AG04450 (cell line): ENCODE measurements at regions not wholly inside any gene's neighbourhood (a gene's known extent, or its start where the extent isn't known, plus 50 kb on each side); places are given as distances from the start of the nearest gene placed in this dataset.
"Not testable (repeated sequence)": the region's sequence is repeated elsewhere in the genome, so short reads cannot be mapped to it uniquely, and the experiment has no call there.

Experiments used
- CTCF ChIA-PET: fragments of 300-600, 350-600 bp; formaldehyde crosslinking; extraction: SDS; loops from one replicate; lab custom pipeline; 2022; ENCODE audit warnings: antibody characterized with exemption, inconsistent platforms; lab: Charles Lee
- POLR2A ChIA-PET: fragments of 350-600 bp; formaldehyde crosslinking; extraction: SDS; loops from one replicate; lab custom pipeline; 2021; ENCODE audit warnings: antibody characterized with exemption, inconsistent platforms; lab: Yijun Ruan, JAX
- DNase-seq: peaks from one replicate; pipeline ENCODE4 v3.0.0-alpha.2; 2011; ENCODE audit warnings: low read depth, low spot score
- H3K27ac ChIP-seq: one replicate; pipeline ENCODE4 v1.5.1; 2012; ENCODE audit warnings: low read depth, low read length, control low read depth
- H3K27me3 ChIP-seq: one replicate; pipeline ENCODE4 v1.6.0; 2012; ENCODE audit warnings: low read length; ENCODE audit not compliant: control insufficient read depth, insufficient read depth
- H3K4me3 ChIP-seq: 2 replicates; pipeline ENCODE4 v1.5.1; 2011; ENCODE audit warnings: mild to moderate bottlenecking, low read depth, low read length, control low read depth
- H3K9me3 ChIP-seq: 2 replicates; pipeline ENCODE4 v1.5.1; 2012; ENCODE audit warnings: low read length; ENCODE audit not compliant: control insufficient read depth, insufficient read depth
- CTCF ChIP-seq: IDR thresholded peaks from 2 replicates; pipeline ENCODE4 v1.5.1; 2011; ENCODE audit warnings: low read depth, low read length, control low read depth, inconsistent platforms

GRCh38 chr9:73444821-73445220 lies 293.2 kb downstream of the ANXA1 start:
- Histone ChIP-seq H3K9me3 (no peaks in the 10 kb centered on the region; the same call in 1 of the 2 replicates), H3K27me3 (no peaks in the 10 kb centered on the region), H3K27ac (no peak overlapping the region), H3K4me3 (no peak overlapping the region)
- no peak for TF ChIP-seq CTCF
- POLR2A ChIA-PET: no interaction called here
- CTCF ChIA-PET: interaction anchor here (0.6 kb wide), 1 partner anchor 76 kb away, joined by 4 read pairs; no protein-coding TSS in a partner anchor
- DNase-seq: no peak

GRCh38 chr9:73445384-73445783 lies 293.7 kb downstream of the ANXA1 start:
- H3K27ac ChIP-seq: not testable (repeated sequence)

GRCh38 chr9:73446306-73446705 lies 294.6 kb downstream of the ANXA1 start:
- POLR2A ChIA-PET: no interaction called here
- no peaks in the 10 kb centered on the region for H3K27me3 ChIP-seq
- no peak overlapping the region for H3K27ac ChIP-seq
- no peak for TF ChIP-seq CTCF
- CTCF ChIA-PET: no interaction called here
- H3K9me3 ChIP-seq: no peaks in the 10 kb centered on the region
- no peak overlapping the region for H3K4me3 ChIP-seq
- no peak for DNase-seq

More at GRCh38 chr9:73445384-73445783, 293.7 kb downstream of the ANXA1 start:
- POLR2A ChIA-PET, H3K27me3 ChIP-seq, CTCF ChIA-PET, H3K9me3 ChIP-seq, H3K4me3 ChIP-seq, DNase-seq: not testable (repeated sequence)

GRCh38 chr9:73451003-73451402 lies 299.3 kb downstream of the ANXA1 start:
- no peak for DNase-seq
- no peak overlapping the region for H3K4me3 ChIP-seq
- TF ChIP-seq CTCF: no peak
- H3K27ac ChIP-seq: no peak overlapping the region
- H3K27me3 ChIP-seq: no peaks in the 10 kb centered on the region
- POLR2A ChIA-PET: no interaction called here
- H3K9me3 ChIP-seq: no peaks in the 10 kb centered on the region
- CTCF ChIA-PET: no interaction called here

GRCh38 chr9:73459817-73460216 lies 308.2 kb downstream of the ANXA1 start:
- POLR2A ChIA-PET: no interaction called here
- H3K4me3 ChIP-seq: no peak overlapping the region
- no peak overlapping the region for H3K27ac ChIP-seq
- H3K9me3 ChIP-seq: no peaks in the 10 kb centered on the region; the same call in 1 of the 2 replicates
- CTCF ChIA-PET: no interaction called here
- no peak for TF ChIP-seq CTCF
- no peaks in the 10 kb centered on the region for H3K27me3 ChIP-seq
- no peak for DNase-seq

GRCh38 chr9:73468716-73469115 lies 317.1 kb downstream of the ANXA1 start:
- H3K27ac ChIP-seq: no peak overlapping the region
- no peak for TF ChIP-seq CTCF
- CTCF ChIA-PET: no interaction called here
- H3K4me3 ChIP-seq: no peak overlapping the region
- H3K9me3 ChIP-seq: peaks cover 3% of the 10 kb centered on the region; the same call in 1 of the 2 replicates
- DNase-seq: no peak
- POLR2A ChIA-PET: no interaction called here
- no peaks in the 10 kb centered on the region for H3K27me3 ChIP-seq
